HG02884 (cell line): ENCODE measurements at regions not wholly inside any gene's neighbourhood (a gene's known extent, or its start where the extent isn't known, plus 50 kb on each side); places are given as distances from the start of the nearest gene placed in this dataset.
"Not testable (repeated sequence)": the region's sequence is repeated elsewhere in the genome, so short reads cannot be mapped to it uniquely, and the experiment has no call there.

Experiments
- ATAC-seq: cut with Tn5 transposase; IDR thresholded peaks from one replicate; pipeline ENCODE4 v1.9.1; 2021; ENCODE audit warnings: mild to moderate bottlenecking, moderate library complexity; ENCODE audit not compliant: unreplicated experiment

- not testable (repeated sequence) for ATAC-seq
Measured at GRCh38 chr20:26373066-26373465, 676.4 kb upstream of the ZNF337 start.

DNA sequence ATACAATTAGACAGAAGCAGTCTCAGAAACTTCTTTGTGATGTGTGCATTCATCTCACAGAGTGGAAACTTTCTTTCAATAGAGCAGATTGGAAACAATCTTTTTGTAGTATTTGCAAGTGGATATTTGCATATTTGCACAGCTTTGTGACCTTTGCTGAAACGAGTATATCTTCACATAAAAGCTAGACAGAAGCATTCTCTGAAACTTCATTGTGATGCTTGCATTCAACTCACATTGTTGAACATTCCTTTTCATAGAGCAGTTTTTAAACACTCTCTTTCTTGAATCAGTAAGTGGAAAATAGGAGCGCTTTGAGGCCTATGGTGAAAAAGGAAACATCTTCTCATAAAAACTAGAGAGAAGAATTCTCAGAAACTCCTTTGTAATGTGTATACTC lies 657.9 kb upstream of the ZNF337 start:
- ATAC-seq: no peak

- ATAC-seq: no peak
Measured at GRCh38 chr20:26347396-26347795, 650.7 kb upstream of the ZNF337 start.

GRCh38 chr20:26340460-26341065 lies 643.9 kb upstream of the ZNF337 start:
- not testable (repeated sequence) for ATAC-seq

GRCh38 chr20:26324177-26324576 lies 627.5 kb upstream of the ZNF337 start:
- no peak for ATAC-seq

DNA sequence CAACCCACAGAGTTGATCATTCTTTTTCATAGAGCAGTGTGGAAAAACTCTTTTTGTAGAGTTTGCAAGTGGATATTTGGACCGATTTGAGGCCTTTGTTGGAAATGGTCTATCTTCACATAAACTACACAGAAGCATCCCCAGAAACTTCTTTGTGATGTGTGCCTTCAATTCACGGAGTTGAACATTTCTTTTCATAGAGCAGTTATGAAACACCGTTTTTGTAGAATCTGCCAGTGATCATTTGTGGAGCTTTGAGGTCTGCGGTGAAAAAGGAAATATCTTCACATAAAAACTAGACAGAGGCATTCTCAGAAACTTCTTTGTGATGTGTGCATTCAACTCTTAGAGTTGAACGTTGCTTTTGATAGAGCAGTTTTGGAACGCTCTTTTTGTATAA lies 618.4 kb upstream of the ZNF337 start:
- no peak for ATAC-seq

DNA sequence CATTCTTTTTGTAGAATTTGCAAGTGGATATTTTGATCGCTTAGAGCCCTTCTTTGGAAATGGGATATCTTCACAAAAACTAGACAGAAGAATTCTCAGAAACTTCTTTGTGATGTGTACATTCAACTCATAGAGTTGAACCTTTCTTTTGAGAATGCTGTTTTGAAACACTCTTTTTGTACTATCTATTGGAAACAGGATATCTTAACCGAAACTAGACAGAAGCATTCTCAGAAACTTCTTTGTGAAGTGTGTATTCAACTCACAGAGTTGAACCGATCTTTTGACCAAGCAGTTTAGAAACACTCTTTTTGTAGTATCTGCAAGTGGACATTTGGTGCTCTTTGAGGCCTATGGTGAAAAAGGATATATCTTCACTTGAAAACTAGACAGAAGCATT lies 613.1 kb upstream of the ZNF337 start:
- ATAC-seq: not testable (repeated sequence)

GRCh38 chr20:26308961-26309360 lies 612.3 kb upstream of the ZNF337 start:
- ATAC-seq: no peak

DNA sequence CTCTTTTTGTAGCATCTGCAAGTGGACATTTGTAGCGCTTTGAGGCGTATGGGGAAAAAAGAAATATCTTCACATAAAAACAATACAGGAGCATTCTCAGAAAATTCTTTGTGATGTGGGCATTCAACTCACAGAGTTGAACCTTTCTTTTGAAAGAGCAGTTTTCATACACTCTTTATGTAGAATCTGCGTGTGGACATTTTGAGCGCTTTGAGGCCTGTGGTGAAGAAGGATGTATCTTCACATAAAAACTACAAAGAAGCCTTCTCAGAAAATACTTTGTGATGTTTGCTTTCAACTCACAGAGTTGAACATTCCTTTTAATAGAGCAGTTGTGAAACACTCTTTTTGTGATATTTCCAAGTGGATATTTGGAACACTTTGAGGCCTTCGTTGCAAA lies 598.4 kb upstream of the ZNF337 start:
- no peak for ATAC-seq

- ATAC-seq: not testable (repeated sequence)
Measured at GRCh38 chr20:26288379-26289061, 591.9 kb upstream of the ZNF337 start.

DNA sequence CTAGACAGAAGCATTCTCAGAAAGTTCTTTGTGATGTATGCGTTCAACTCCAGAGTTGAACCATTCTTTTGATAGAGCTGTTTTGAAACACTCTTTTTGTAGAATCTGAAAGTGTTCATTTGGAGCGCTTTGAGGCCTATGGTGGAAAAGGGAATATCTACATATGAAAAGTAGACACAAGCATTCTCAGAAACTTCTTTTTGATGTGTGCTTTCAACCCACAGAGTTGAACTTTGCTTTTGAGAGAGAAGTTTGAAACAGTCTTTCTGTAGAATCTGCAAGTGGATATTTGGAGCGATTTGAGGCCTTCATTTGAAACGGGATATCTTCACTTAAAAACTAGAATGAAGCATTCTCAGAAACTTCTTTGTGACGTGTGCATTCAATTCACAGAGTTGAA lies 582.6 kb upstream of the ZNF337 start:
- ATAC-seq: no peak

- no peak for ATAC-seq
Measured at GRCh38 chr20:26277339-26277738, 580.7 kb upstream of the ZNF337 start.

DNA sequence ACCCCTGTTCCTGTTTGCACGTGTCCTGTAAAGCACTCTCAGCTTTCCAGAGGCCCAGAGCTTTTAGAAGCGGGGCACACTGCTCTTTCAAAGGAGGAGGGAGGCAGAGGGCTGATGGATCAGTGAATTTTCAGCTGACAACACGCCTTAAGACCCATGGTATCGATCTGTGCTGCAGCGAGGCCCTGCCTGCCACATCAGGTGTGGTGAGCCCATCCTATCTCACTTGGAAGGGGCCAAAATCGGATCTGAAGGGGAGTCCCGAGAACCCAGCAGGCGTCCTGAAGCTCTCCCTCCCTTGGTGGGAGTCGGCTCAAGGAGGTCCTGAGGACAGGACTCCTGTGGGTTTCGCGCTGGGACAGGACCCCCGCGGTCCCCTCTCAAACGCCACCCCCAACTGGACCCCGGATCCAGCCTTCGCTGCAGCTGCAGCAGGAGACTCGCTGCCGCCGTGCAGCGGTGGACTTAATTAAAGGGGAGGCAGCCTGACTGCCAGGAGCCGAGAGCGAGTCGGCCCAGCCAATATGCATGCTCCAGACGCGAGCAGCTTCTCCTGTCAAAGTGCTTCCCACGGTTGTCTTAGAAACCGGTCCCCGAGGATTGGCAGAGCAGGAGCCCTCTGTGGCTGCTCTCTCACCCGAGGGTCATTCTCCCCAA lies 580.0 kb upstream of the ZNF337 start:
- ATAC-seq: no peak

GRCh38 chr20:26268762-26269161 lies 572.1 kb upstream of the ZNF337 start:
- ATAC-seq: not testable (repeated sequence)

GRCh38 chr20:26260925-26261324 lies 564.3 kb upstream of the ZNF337 start:
- ATAC-seq: not testable (repeated sequence)

- ATAC-seq: not testable (repeated sequence)
Measured at GRCh38 chr20:26252311-26252975, 555.8 kb upstream of the ZNF337 start.

- ATAC-seq: not testable (repeated sequence)
Measured at GRCh38 chr20:26251376-26251775, 554.7 kb upstream of the ZNF337 start.

DNA sequence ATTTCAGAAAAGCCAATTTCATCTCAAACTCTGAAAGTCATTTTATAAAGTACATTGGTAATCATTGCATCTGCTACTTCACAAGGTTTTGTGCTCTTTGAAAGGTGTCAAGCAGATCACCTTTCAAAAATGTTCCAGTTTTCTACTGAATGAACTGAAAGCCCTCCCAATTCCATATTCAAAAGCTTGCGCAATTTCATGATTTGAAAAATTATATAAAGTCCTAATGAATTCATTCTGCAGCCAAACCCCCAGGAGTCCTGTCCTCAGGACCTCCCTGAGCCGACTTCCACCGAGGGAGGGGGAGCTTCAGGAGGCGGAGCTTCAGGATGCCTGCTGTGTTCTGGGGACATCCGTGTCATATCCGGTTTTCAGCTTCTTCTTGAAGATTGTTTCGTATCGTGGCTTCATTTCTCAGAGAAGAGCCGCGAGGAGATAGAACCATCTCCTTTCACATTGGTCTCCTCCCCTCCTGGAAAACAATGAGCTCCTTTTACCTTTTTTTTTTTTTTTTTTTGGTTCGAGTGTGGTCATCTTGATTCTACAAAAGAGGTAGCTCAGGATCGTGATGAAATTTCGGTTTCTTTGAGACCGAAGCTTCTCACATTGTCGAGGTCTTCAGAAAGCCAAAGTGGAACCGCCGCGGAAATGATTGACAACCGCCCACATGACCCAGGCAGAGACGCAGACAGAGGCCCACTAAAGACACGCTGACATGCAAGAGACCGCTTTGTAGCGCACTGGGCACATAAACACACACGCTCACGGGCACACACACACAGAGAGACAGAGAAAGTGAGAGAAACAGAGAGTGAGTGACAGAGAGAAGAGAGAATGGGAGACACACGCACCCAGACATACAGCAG lies 553.8 kb upstream of the ZNF337 start:
- not testable (repeated sequence) for ATAC-seq

GRCh38 chr20:26243731-26244130 lies 547.1 kb upstream of the ZNF337 start:
- no peak for ATAC-seq

DNA sequence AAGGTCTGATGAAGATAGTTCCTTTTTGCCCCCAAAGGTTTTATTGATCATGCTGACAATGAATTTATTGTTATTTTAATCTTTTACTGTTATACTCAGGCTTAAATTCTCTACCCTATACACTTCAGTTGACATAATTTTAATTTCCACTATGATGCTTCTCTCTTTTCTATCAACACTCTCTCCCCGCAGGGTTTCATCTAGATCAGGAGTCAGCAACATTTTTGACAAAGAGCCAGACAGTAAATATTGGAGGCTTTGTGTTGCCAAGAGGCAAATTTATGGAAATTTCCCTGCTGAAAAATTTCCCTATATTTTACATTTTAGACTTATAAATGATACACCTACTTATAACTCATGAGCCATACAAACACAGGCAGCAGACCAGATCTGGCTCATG lies 524.0 kb upstream of the ZNF337 start:
- ATAC-seq: not testable (repeated sequence)

- ATAC-seq: not testable (repeated sequence)
Measured at GRCh38 chr20:26219546-26219945, 522.9 kb upstream of the ZNF337 start.
